SK-N-SH treated with all-trans-retinoic acid at 6 μM for 48 hours (cell line): ENCODE measurements at regions not wholly inside any gene's neighbourhood (a gene's known extent, or its start where the extent isn't known, plus 50 kb on each side); places are given as distances from the start of the nearest gene placed in this dataset.

Experiments used
- ATAC-seq: fragments of 200-7000 bp; cut with Tn5 transposase; 3 replicates; pipeline ENCODE4 v1.9.1; 2020; ENCODE audit warnings: mild to moderate bottlenecking, moderate library complexity
- ARNTL ChIP-seq: fragments of 450-650 bp; formaldehyde crosslinking; IDR thresholded peaks from 2 replicates; pipeline ENCODE4 v1.5.0; 2020; ENCODE audit warnings: low read depth, mild to moderate bottlenecking, moderate library complexity, borderline replicate concordance
- BACH2 ChIP-seq: fragments of 250-450 bp; sonication (Bioruptor Pico); IDR thresholded peaks from 2 replicates; pipeline ENCODE4 v1.9.0; 2021; ENCODE audit warnings: mild to moderate bottlenecking, borderline replicate concordance
- CREB5 ChIP-seq: fragments of 250-450 bp; sonication (Bioruptor Pico); IDR thresholded peaks from 2 replicates; pipeline ENCODE4 v1.5.1; 2020; ENCODE audit warnings: low read depth, mild to moderate bottlenecking, moderate library complexity
- CSDC2 ChIP-seq: fragments of 250-450 bp; sonication (Bioruptor Pico); IDR thresholded peaks from 2 replicates; pipeline ENCODE4 v1.5.0; 2020; ENCODE audit warnings: mild to moderate bottlenecking, moderate library complexity
- CSRNP3 ChIP-seq: fragments of 250-450 bp; sonication (Bioruptor Pico); IDR thresholded peaks from 2 replicates; pipeline ENCODE4 v1.5.1; 2021; ENCODE audit warnings: mild to moderate bottlenecking, moderate library complexity
- GLIS3 ChIP-seq: fragments of 250-450 bp; sonication (Bioruptor Pico); IDR thresholded peaks from 2 replicates; pipeline ENCODE4 v1.5.0; 2020; ENCODE audit warnings: mild to moderate bottlenecking, moderate library complexity
- ISL1 ChIP-seq: fragments of 250-450 bp; sonication (Bioruptor Pico); IDR thresholded peaks from 2 replicates; pipeline ENCODE4 v2.1.2; 2022; ENCODE audit warnings: mild to moderate bottlenecking, moderate library complexity
- OSR1 ChIP-seq: fragments of 250-450 bp; sonication (Bioruptor Pico); IDR thresholded peaks from 2 replicates; pipeline ENCODE4 v1.8.0; 2022; ENCODE audit warnings: moderate library complexity, mild to moderate bottlenecking, inconsistent platforms
- PATZ1 ChIP-seq: fragments of 250-450 bp; sonication (Bioruptor Pico); IDR thresholded peaks from 2 replicates; pipeline ENCODE4 v1.8.0; 2020; ENCODE audit warnings: mild to moderate bottlenecking, moderate library complexity, borderline replicate concordance
- POU6F1 ChIP-seq: fragments of 250-450 bp; sonication (Bioruptor Pico); IDR thresholded peaks from 2 replicates; pipeline ENCODE4 v1.8.0; 2021; ENCODE audit warnings: low read depth, mild to moderate bottlenecking, moderate library complexity, borderline replicate concordance
- PPARA ChIP-seq: fragments of 250-450 bp; sonication (Bioruptor Pico); IDR thresholded peaks from 2 replicates; pipeline ENCODE4 v1.5.0; 2020; ENCODE audit warnings: mild to moderate bottlenecking, borderline replicate concordance
- RARB ChIP-seq: fragments of 250-450 bp; sonication (Bioruptor Pico); IDR thresholded peaks from 2 replicates; pipeline ENCODE4 v1.8.0; 2021; ENCODE audit warnings: mild to moderate bottlenecking, moderate library complexity
- SNAI2 ChIP-seq: fragments of 250-450 bp; sonication (Bioruptor Pico); IDR thresholded peaks from 2 replicates; pipeline ENCODE4 v1.5.0; 2020; ENCODE audit warnings: mild to moderate bottlenecking, moderate library complexity
- TCF4 ChIP-seq: fragments of 250-450 bp; sonication (Bioruptor Pico); IDR thresholded peaks from 2 replicates; pipeline ENCODE4 v1.8.0; 2021; ENCODE audit warnings: mild to moderate bottlenecking, moderate library complexity, borderline replicate concordance
- TOX ChIP-seq: fragments of 250-450 bp; sonication (Bioruptor Pico); IDR thresholded peaks from 2 replicates; pipeline ENCODE4 v1.8.0; 2021; ENCODE audit warnings: mild to moderate bottlenecking, moderate library complexity, borderline replicate concordance
- TSHZ2 ChIP-seq: fragments of 250-450 bp; sonication (Bioruptor Pico); IDR thresholded peaks from 2 replicates; pipeline ENCODE4 v1.5.0; 2020; ENCODE audit warnings: mild to moderate bottlenecking, moderate library complexity
- ZC3H10 ChIP-seq: fragments of 250-450 bp; sonication (Bioruptor Pico); IDR thresholded peaks from 2 replicates; pipeline ENCODE4 v1.5.1; 2021; ENCODE audit warnings: mild to moderate bottlenecking, moderate library complexity
- ZFP3 ChIP-seq: fragments of 250-450 bp; sonication (Bioruptor Pico); IDR thresholded peaks from 2 replicates; pipeline ENCODE4 v1.5.0; 2020; ENCODE audit warnings: mild to moderate bottlenecking, moderate library complexity
- ZFP30 ChIP-seq: fragments of 450-650 bp; formaldehyde crosslinking; IDR thresholded peaks from 2 replicates; pipeline ENCODE4 v1.5.0; 2022; ENCODE audit warnings: mild to moderate bottlenecking, moderate library complexity
- ZNF565 ChIP-seq: fragments of 450-650 bp; formaldehyde crosslinking; conservative IDR thresholded peaks from 2 replicates; pipeline ENCODE4 v1.5.0; 2020; ENCODE audit warnings: low read depth, mild to moderate bottlenecking, moderate library complexity
- ZNF70 ChIP-seq: fragments of 450-650 bp; formaldehyde crosslinking; IDR thresholded peaks from 2 replicates; pipeline ENCODE4 v1.5.0; 2020; ENCODE audit warnings: mild to moderate bottlenecking, moderate library complexity
- ZNF8 ChIP-seq: fragments of 450-650 bp; formaldehyde crosslinking; IDR thresholded peaks from 2 replicates; pipeline ENCODE4 v1.5.0; 2020; ENCODE audit warnings: mild to moderate bottlenecking, moderate library complexity

- no peak for TF ChIP-seq POU6F1
- no peak for TF ChIP-seq PPARA (CRISPR knock-in tag)
- no peak for TF ChIP-seq CSDC2 (CRISPR knock-in tag)
- no peak for TF ChIP-seq ZFP3 (CRISPR knock-in tag)
- TF ChIP-seq ZNF565 = no peak
- TF ChIP-seq OSR1 (CRISPR knock-in tag) = no peak
- no peak for TF ChIP-seq ISL1 (CRISPR knock-in tag)
- TF ChIP-seq PATZ1 (CRISPR knock-in tag) = no peak
- no peak for TF ChIP-seq ZNF8
- no peak for TF ChIP-seq GLIS3 (CRISPR knock-in tag)
- no peak for TF ChIP-seq TOX (CRISPR knock-in tag)
- TF ChIP-seq TCF4 (CRISPR knock-in tag) = no peak
- no peak for TF ChIP-seq CREB5 (CRISPR knock-in tag)
- TF ChIP-seq CSRNP3 (CRISPR knock-in tag) = no peak
- no peak for TF ChIP-seq ZFP30 (CRISPR knock-in tag)
- TF ChIP-seq ARNTL (CRISPR knock-in tag) = no peak
- TF ChIP-seq BACH2 = no peak
- TF ChIP-seq ZNF70 = no peak
- ATAC-seq = no peak
Measured at GRCh38 chr5:138661291-138661960, 86.2 kb upstream of the HSPA9 start.

- ATAC-seq = no peak
- TF ChIP-seq ZFP30 (CRISPR knock-in tag) (no peak), RARB (CRISPR knock-in tag) (no peak), GLIS3 (CRISPR knock-in tag) (no peak), PPARA (CRISPR knock-in tag) (no peak), POU6F1 (no peak), BACH2 (no peak), ZC3H10 (no peak), SNAI2 (CRISPR knock-in tag) (no peak), ZNF70 (no peak), TSHZ2 (CRISPR knock-in tag) (no peak), CREB5 (CRISPR knock-in tag) (no peak), PATZ1 (CRISPR knock-in tag) (no peak), ISL1 (CRISPR knock-in tag) (no peak), ARNTL (CRISPR knock-in tag) (no peak), ZFP3 (CRISPR knock-in tag) (no peak), TOX (CRISPR knock-in tag) (no peak), CSDC2 (CRISPR knock-in tag) (no peak), ZNF565 (no peak)
Measured at GRCh38 chr5:138660051-138660572, 84.9 kb upstream of the HSPA9 start.
